SW480 (cell line): ENCODE measurements at regions not wholly inside any gene's neighbourhood (a gene's known extent, or its start where the extent isn't known, plus 50 kb on each side); places are given as distances from the start of the nearest gene placed in this dataset.
"Not testable (repeated sequence)": the region's sequence is repeated elsewhere in the genome, so short reads cannot be mapped to it uniquely, and the experiment has no call there.

Source experiments
- DNase-seq: peaks from one replicate; pipeline ENCODE4 v3.0.0-alpha.2; 2016; ENCODE audit warnings: low spot score

- DNase-seq = not testable (repeated sequence)
Measured at GRCh38 chr5:28799035-28799434, 1760.6 kb upstream of the CDH9 start.

- no peak for DNase-seq
Measured at GRCh38 chr5:28788954-28789353, 1750.6 kb upstream of the CDH9 start.

GRCh38 chr5:28780083-28780692 lies 1741.8 kb upstream of the CDH9 start:
- DNase-seq = no peak

- DNase-seq = no peak
Measured at GRCh38 chr5:28779161-28779754, 1740.9 kb upstream of the CDH9 start.

GRCh38 chr5:28770307-28770706 lies 1731.9 kb upstream of the CDH9 start:
- no peak for DNase-seq

- DNase-seq = peak; percentile 54
Measured at GRCh38 chr5:28766565-28767158, 1728.3 kb upstream of the CDH9 start.

GRCh38 chr5:28751396-28751795 lies 1713.0 kb upstream of the CDH9 start:
- no peak for DNase-seq

GRCh38 chr5:28750251-28750650 lies 1711.9 kb upstream of the CDH9 start:
- DNase-seq = no peak

- no peak for DNase-seq
Measured at GRCh38 chr5:28748446-28748845, 1710.1 kb upstream of the CDH9 start.

- DNase-seq = no peak
Measured at GRCh38 chr5:28743716-28744110, 1705.3 kb upstream of the CDH9 start.

- DNase-seq = no peak
Measured at GRCh38 chr5:28743025-28743715, 1704.8 kb upstream of the CDH9 start.

GRCh38 chr5:28737682-28738081 lies 1699.3 kb upstream of the CDH9 start:
- no peak for DNase-seq

- DNase-seq = no peak
Measured at GRCh38 chr5:28737222-28737621, 1698.8 kb upstream of the CDH9 start.

GRCh38 chr5:28734396-28734795 lies 1696.0 kb upstream of the CDH9 start:
- no peak for DNase-seq

- no peak for DNase-seq
Measured at GRCh38 chr5:28729067-28729466, 1690.7 kb upstream of the CDH9 start.

- DNase-seq = no peak
Measured at GRCh38 chr5:28726815-28727214, 1688.4 kb upstream of the CDH9 start.

GRCh38 chr5:28725001-28725400 lies 1686.6 kb upstream of the CDH9 start:
- no peak for DNase-seq

- DNase-seq = no peak
Measured at GRCh38 chr5:28714907-28715698, 1676.7 kb upstream of the CDH9 start.

GRCh38 chr5:28710360-28710759 lies 1672.0 kb upstream of the CDH9 start:
- DNase-seq = no peak

GRCh38 chr5:28708472-28708871 lies 1670.1 kb upstream of the CDH9 start:
- no peak for DNase-seq

- DNase-seq = no peak
Measured at GRCh38 chr5:28707706-28708105, 1669.3 kb upstream of the CDH9 start.

GRCh38 chr5:28703651-28704260 lies 1665.4 kb upstream of the CDH9 start:
- no peak for DNase-seq
